HG02759 (cell line): ENCODE measurements at regions not wholly inside any gene's neighbourhood (a gene's known extent, or its start where the extent isn't known, plus 50 kb on each side); places are given as distances from the start of the nearest gene placed in this dataset.

Experiments
- ATAC-seq: cut with Tn5 transposase; IDR thresholded peaks from one replicate; pipeline ENCODE4 v1.9.1; 2021; ENCODE audit warnings: mild to moderate bottlenecking, moderate library complexity; ENCODE audit not compliant: unreplicated experiment

GRCh38 chr14:62626416-62626815 is 418.8 kb downstream of the KCNH5 start:
- no peak for ATAC-seq

DNA sequence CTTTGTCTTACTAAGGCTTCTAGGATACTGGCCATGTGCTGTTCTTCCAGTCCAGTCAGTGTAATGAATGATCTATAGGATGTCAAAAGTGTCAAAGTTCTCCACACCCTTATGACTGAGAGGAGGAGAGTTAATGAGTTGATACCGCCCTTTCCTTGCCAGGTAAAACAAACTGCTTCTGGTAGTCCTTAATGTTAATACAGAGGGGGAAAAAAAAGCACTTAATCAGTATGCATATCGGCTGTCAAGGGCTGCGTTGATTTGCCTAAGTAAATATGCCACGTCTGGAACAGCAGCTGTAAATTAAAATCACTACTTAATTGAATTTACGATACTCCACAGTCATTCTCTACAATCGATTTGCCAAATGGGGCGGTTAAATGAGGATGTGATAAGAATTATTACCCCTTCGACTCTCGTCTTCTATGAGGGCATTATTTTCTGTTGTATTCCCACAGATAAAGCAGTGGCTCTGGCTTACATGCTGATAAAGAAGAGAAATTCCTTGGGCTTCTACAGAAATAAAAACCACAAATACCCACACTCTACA is 416.0 kb downstream of the KCNH5 start:
- no peak for ATAC-seq

DNA sequence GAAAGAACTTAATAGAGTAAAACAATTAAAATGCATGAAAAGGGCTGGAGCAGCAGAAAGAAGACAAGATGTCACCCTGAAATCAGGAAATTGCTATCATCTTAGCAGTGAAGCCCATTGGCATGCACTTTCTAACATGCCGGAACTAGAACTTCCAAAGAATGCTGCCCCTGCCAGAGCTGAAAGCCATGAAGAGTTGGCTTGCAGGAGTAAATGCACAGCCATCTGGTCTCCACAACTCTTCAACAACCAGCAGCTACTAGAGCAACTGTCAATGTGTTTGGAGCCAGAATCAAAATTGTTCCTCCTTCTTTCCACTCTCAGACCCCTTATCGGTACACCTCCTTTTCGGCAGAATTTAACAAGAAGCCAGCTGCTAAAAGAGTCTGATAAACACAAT is 414.1 kb downstream of the KCNH5 start:
- no peak for ATAC-seq

- ATAC-seq, result no peak
Observed at GRCh38 chr14:62632771-62633170, 412.5 kb downstream of the KCNH5 start.

DNA sequence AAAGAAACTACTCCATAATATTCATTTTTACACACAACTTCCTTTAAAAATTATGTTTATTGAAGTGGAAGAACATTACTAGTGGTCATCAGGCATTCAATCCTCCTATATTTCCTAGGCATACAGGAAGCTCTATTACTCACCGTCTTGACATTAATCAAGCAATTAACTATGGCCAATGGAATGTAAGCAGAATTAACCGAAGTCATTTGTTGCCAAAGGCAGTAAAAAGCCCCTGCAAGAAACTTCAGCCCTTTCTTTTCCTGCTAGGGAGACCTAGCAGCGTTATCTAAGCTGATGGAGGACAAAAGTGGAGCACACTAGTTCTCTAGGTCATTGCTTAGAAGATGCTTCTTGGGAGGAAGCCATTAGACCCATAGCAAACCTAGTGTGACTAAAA is 399.6 kb downstream of the KCNH5 start:
- ATAC-seq, result no peak
